ENCODE measurements at regions not wholly inside any gene's neighbourhood (a gene's known extent, or its start where the extent isn't known, plus 50 kb on each side); places are given as distances from the start of the nearest gene placed in this dataset.
A peak's percentile ranks its signal among the peaks of the same experiment; 100 is the strongest.

DNA sequence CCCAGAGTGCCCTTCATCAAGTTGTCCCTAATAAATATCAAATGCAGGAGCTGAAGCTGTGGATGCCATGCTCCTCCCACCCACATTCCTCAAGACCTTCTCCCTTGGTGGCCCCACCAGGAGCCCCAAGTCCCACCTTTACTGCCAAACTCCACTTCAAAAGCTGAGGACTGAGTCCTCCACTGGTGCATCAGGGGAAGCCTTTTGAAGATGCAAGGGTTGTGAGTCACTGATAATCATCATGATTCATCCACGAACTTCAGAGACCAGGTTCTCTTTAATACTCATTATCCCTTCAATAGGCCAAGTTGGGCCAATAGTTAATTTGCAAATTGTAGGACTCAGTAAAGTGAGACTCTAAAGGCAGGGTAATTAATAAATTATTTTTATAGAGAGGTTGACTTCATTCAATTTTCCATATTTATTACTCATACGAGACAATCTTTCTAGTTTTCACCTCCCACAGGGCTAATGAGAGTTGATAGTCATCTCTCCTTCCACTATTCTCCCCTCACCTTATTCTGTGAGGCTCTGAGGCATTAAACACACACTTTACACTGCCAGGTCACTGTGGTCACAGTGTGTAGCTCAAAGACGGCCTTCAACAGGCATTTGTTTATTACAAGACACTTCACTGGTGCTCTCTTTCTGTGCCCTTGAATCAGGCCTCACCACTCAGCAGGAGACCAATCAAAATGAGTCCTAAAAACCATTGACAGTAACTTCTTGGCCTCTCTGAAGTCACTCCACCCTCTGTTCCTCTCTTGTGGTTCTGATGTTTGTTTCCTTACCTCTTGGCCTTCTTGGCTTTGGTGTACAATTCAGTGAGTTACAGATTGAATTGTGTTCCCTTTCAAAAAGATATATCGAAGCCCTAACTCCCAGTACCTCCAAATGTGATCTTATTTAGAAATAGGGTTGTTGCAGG is 99.9 kb downstream of the TRIB2 start:
- Histone ChIP-seq H3K4me1 (peaks cover 23 to 35% (median 25%) of the 10 kb centered on the region in 4 donors), H3K27ac (replicated peaks in 1 of 4) (no peak overlapping the region), H3K4me3 (no peak overlapping the region), H3K36me3 (no peaks in the 10 kb centered on the region), H3K9me3 (no peaks in the 10 kb centered on the region), H3K27me3 (no peaks in the 10 kb centered on the region)
- TF ChIP-seq POLR2A (IDR thresholded peaks at IDR 0.05; ENCODE audit: low read depth) (no peak), POLR2AphosphoS5 (IDR thresholded peaks at IDR 0.05) (no peak), EP300 (IDR thresholded peaks at IDR 0.05) (no peak)
- TF ChIP-seq, protein P1, sequence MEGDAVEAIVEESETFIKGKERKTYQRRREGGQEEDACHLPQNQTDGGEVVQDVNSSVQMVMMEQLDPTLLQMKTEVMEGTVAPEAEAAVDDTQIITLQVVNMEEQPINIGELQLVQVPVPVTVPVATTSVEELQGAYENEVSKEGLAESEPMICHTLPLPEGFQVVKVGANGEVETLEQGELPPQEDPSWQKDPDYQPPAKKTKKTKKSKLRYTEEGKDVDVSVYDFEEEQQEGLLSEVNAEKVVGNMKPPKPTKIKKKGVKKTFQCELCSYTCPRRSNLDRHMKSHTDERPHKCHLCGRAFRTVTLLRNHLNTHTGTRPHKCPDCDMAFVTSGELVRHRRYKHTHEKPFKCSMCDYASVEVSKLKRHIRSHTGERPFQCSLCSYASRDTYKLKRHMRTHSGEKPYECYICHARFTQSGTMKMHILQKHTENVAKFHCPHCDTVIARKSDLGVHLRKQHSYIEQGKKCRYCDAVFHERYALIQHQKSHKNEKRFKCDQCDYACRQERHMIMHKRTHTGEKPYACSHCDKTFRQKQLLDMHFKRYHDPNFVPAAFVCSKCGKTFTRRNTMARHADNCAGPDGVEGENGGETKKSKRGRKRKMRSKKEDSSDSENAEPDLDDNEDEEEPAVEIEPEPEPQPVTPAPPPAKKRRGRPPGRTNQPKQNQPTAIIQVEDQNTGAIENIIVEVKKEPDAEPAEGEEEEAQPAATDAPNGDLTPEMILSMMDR (IDR thresholded peaks at IDR 0.05) = no peak
- 92% methylated on average over 4 of the region's 4 CpGs for WGBS
- intact Hi-C loops (cut with DNase I) = loop anchor here (5.0 kb wide), 1 partner anchor 106 kb away; no protein-coding TSS in a partner anchor
- DNase-seq (ENCODE audit: extremely low spot score) = no peak

DNA sequence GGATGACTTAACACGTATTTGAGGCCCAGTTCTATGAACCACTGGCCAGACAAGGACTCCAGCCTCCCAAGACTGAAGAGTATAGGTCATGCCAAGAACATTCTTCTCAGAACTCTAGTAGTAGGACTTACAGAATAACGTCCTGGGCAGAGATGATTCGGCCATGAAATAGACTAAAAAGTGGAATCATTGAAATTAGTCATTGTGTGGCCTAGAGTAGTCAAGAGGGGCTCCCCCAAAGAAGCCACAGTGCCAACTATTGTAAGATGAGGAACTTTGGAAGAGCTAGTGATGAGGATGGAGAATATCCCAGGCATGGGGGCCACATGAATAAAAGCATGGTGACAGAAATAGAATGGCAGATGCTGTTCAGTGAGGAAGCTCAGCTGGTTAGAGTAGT is 101.1 kb downstream of the TRIB2 start:
- TF ChIP-seq POLR2AphosphoS5 (IDR thresholded peaks at IDR 0.05) (no peak), POLR2A (IDR thresholded peaks at IDR 0.05; ENCODE audit: low read depth) (no peak)
- TF ChIP-seq, protein P1 (IDR thresholded peaks at IDR 0.05) = no peak
- no peak for DNase-seq (ENCODE audit: extremely low spot score)
- Histone ChIP-seq H3K27me3 (no peaks in the 10 kb centered on the region), H3K27ac (replicated peaks in 1 of 4) (peak overlapping the region; percentile 66 to 81 (median 74)), H3K36me3 (no peaks in the 10 kb centered on the region), H3K9me3 (no peaks in the 10 kb centered on the region), H3K4me3 (no peak overlapping the region), H3K4me1 (peaks cover 23 to 37% (median 25%) of the 10 kb centered on the region in 4 donors)
- intact Hi-C loops (cut with DNase I) = loop anchor here (5.0 kb wide), 1 partner anchor 104 kb away; no protein-coding TSS in a partner anchor
- 88% methylated on average over 3 of the region's 3 CpGs for WGBS

DNA sequence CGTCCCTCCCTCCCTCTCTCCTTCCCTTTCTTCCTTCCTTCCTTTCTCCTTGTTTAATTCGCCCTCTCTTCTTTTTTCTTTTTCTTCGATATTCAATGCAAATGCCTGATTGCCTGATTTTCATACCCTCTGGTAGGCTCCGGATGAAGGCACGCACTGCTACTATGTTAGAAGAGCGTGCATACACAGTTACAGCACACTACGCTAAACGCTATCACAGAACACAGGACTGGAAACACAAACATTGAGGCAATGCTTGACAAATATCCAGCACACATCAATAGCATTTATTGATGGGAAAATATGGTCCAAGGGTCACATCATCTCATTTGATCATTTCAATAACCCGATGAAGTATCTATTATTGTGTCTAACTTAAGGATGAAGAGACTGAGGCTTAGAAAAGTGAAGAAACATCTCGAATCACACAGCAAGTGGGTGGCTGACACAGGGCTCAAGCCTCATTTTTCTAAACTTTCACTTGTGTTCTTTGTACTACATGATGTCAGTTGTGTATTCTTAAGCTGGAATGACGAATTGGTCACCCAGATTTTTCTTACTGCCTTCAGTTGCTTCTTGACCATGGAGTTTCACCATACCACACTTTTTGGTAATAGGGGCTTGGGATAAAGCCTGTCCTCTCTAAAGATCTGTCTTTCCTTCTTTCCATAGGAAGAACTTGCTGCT is 101.8 kb downstream of the TRIB2 start:
- WGBS = 82% methylated on average over 11 of the region's 11 CpGs

DNA sequence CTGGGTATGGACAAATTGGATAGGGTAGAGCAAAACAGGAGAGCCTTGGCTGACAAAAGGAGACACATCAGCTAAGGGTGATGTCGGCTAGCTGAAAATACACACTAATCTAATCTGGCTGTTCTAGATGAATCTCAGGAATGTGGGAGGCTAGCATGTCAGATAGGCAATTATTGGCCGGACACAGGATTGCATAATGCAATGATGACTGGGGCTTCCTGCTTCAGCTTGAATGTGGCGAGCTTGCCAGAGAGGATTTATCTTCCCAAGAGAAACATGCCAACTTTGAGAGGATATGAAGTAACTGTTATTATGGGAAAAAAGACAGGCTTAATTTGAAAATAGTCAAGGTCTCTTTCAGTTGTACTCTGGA is 102.4 kb downstream of the TRIB2 start:
- Histone ChIP-seq H3K4me1 (peaks cover 25 to 49% (median 32%) of the 10 kb centered on the region in 4 donors), H3K4me3 (no peak overlapping the region), H3K9me3 (no peaks in the 10 kb centered on the region), H3K27ac (replicated peaks in 1 of 4) (peak overlapping the region; percentile 66 to 81 (median 74)), H3K36me3 (no peaks in the 10 kb centered on the region), H3K27me3 (no peaks in the 10 kb centered on the region)
- TF ChIP-seq, protein P1 (IDR thresholded peaks at IDR 0.05) = no peak
- TF ChIP-seq POLR2AphosphoS5 (IDR thresholded peaks at IDR 0.05) (peak; percentile 90 to 91), EP300 (IDR thresholded peaks at IDR 0.05) (peak; percentile 62)
- intact Hi-C loops (cut with DNase I) = loop anchor here (5.0 kb wide), 1 partner anchor 103 kb away; no protein-coding TSS in a partner anchor
- 7% methylated on average over 3 of the region's 3 CpGs for WGBS
- DNase-seq (ENCODE audit: extremely low spot score) = peak; percentile 94

More for the DNA sequence above, 101.8 kb downstream of the TRIB2 start:
- H3K27me3 ChIP-seq = no peaks in the 10 kb centered on the region
- H3K27ac ChIP-seq (replicated peaks in 1 of 4) = peak overlapping the region; percentile 66 to 81 (median 74)
- DNase-seq (ENCODE audit: extremely low spot score) = no peak
- peaks cover 23 to 44% (median 26%) of the 10 kb centered on the region in 4 donors for H3K4me1 ChIP-seq
- TF ChIP-seq POLR2AphosphoS5 (IDR thresholded peaks at IDR 0.05) = no peak
- no peak for TF ChIP-seq POLR2A (IDR thresholded peaks at IDR 0.05; ENCODE audit: low read depth)
- TF ChIP-seq, protein P1 (IDR thresholded peaks at IDR 0.05) = no peak
- no peak for TF ChIP-seq EP300 (IDR thresholded peaks at IDR 0.05)
- no peaks in the 10 kb centered on the region for H3K36me3 ChIP-seq
- H3K4me3 ChIP-seq = no peak overlapping the region
- H3K9me3 ChIP-seq = no peaks in the 10 kb centered on the region
- intact Hi-C loops (cut with DNase I) = loop anchor here (5.0 kb wide), 1 partner anchor 104 kb away; no protein-coding TSS in a partner anchor
